Mammary epithelial cell (primary cell): ENCODE measurements at regions not wholly inside any gene's neighbourhood (a gene's known extent, or its start where the extent isn't known, plus 50 kb on each side); places are given as distances from the start of the nearest gene placed in this dataset.

Source experiments
- CTCF ChIP-seq, 2 donors: IDR thresholded peaks in 1 of 2; conservative IDR thresholded peaks in 1 of 2; 2 replicates each; pipeline ENCODE4 v1.5.1; 2011 to 2012; ENCODE audit warnings: inconsistent platforms in 2 of 2, low read length in 2 of 2, mild to moderate bottlenecking in 2 of 2, control low read depth in 1 of 2, low read depth in 1 of 2; ENCODE audit not compliant: insufficient read depth in 1 of 2; ENCODE audit errors: extremely low read depth in 1 of 2
- EZH2 ChIP-seq: IDR thresholded peaks from 2 replicates; pipeline ENCODE4 v1.6.1; 2012; ENCODE audit warnings: low read length, inconsistent platforms, borderline replicate concordance

- TF ChIP-seq CTCF (conservative IDR thresholded peaks at IDR 0.05 in 1 of 2, IDR thresholded peaks at IDR 0.05 in 1 of 2; ENCODE audit: extremely low read depth in 1 of 2, insufficient read depth in 1 of 2, low read depth in 1 of 2, low read length in 2 of 2) (no peak), EZH2 (no peak)
These were observed 234.2 kb downstream of the NFKBIZ start for GRCh38 chr3:102083473-102083872.
